ENCODE measurements at regions not wholly inside any gene's neighbourhood (a gene's known extent, or its start where the extent isn't known, plus 50 kb on each side); places are given as distances from the start of the nearest gene placed in this dataset.

- H3K27ac ChIP-seq (ENCODE audit: insufficient read depth, low read depth, low read length) = no peak overlapping the region
- no peaks in the 10 kb centered on the region for H3K79me2 ChIP-seq (ENCODE audit: control insufficient read depth, insufficient read depth, low read length)
- FAIRE-seq = no peak
- H3K4me1 ChIP-seq (ENCODE audit: control insufficient read depth, extremely low read depth, insufficient read depth, low read length) = no peaks in the 10 kb centered on the region
- BruUV-seq (replicated peaks) = no TSS peak
- H4K20me1 ChIP-seq (replicated peaks; ENCODE audit: control insufficient read depth, extremely low read depth, insufficient read depth, low read length) = no peaks in the 10 kb centered on the region
- no peaks in the 10 kb centered on the region for H3K9me3 ChIP-seq (replicated peaks; ENCODE audit: control insufficient read depth, insufficient read depth, low read length)
- no peak overlapping the region for H2AFZ ChIP-seq (ENCODE audit: low read depth, low read length)
- TF ChIP-seq MAX (IDR thresholded peaks at IDR 0.05; ENCODE audit: insufficient read depth, insufficient read length) (no peak), GATA2 (IDR thresholded peaks at IDR 0.05; ENCODE audit: insufficient read depth, insufficient read length, low read depth, low read length) (no peak), MYC (IDR thresholded peaks at IDR 0.05; ENCODE audit: low read depth, low read length) (no peak), FOS (IDR thresholded peaks at IDR 0.05; ENCODE audit: borderline replicate concordance, insufficient read depth, low read length) (no peak), JUN (IDR thresholded peaks at IDR 0.05; ENCODE audit: borderline replicate concordance, insufficient read depth, insufficient read length, low read depth) (no peak), POLR2A (IDR thresholded peaks at IDR 0.05; ENCODE audit: low read depth, low read length) (no peak), EZH2 (IDR thresholded peaks at IDR 0.05; ENCODE audit: borderline replicate concordance, low read depth, low read length, severe bottlenecking) (no peak), CTCF (IDR thresholded peaks at IDR 0.05; ENCODE audit: extremely low read depth in 1 of 2, insufficient read depth in 1 of 2, low read depth in 1 of 2, low read length in 2 of 2) (no peak), POLR2AphosphoS5 (IDR thresholded peaks at IDR 0.05; ENCODE audit: insufficient read depth, low read depth, low read length) (no peak)
- dilution Hi-C loops (cut with MboI; ENCODE audit: extremely low pct_ligation_motif_present, low sequenced_read_pairs) (no loop called here), intact Hi-C loops (cut with micrococcal nuclease) (no loop called here)
- H3K9ac ChIP-seq (replicated peaks; ENCODE audit: extremely low read depth, insufficient read depth, low read length) = no peak overlapping the region
- H3K4me3 ChIP-seq (replicated peaks in 1 of 3; ENCODE audit: insufficient read depth in 1 of 3, low read depth in 1 of 3, low read length in 3 of 3) = no peak overlapping the region
- H3K27me3 ChIP-seq (ENCODE audit: control insufficient read depth in 2 of 2, insufficient read depth in 2 of 2, low read length in 2 of 2) = no peaks in the 10 kb centered on the region
- no peak for DNase-seq (ENCODE audit: low read depth, low spot score)
- POLR2A ChIA-PET = no interaction called here
- CTCF ChIA-PET = no interaction called here
- H3K9me1 ChIP-seq (replicated peaks; ENCODE audit: control insufficient read depth, extremely low read depth, insufficient read depth, low read length) = no peaks in the 10 kb centered on the region
- no peaks in the 10 kb centered on the region for H3K36me3 ChIP-seq (ENCODE audit: control insufficient read depth in 2 of 2, extremely low read depth in 1 of 2, insufficient read depth in 2 of 2, low read length in 2 of 2)
- H3K4me2 ChIP-seq (ENCODE audit: insufficient read depth, low read length) = no peak overlapping the region
Observed at GRCh38 chr5:109989161-109989560, 299.4 kb downstream of the MAN2A1 start.

Measured in endothelial cell of umbilical vein (primary cell).